ENCODE measurements at regions not wholly inside any gene's neighbourhood (a gene's known extent, or its start where the extent isn't known, plus 50 kb on each side); places are given as distances from the start of the nearest gene placed in this dataset.
A peak's percentile ranks its signal among the peaks of the same experiment; 100 is the strongest.
"Not testable (repeated sequence)": the region's sequence is repeated elsewhere in the genome, so short reads cannot be mapped to it uniquely, and the experiment has no call there.

- DNase-seq, result no peak
These were observed 53.3 kb upstream of the KY start for GRCh38 chr3:134704133-134704532.

GRCh38 chr3:134704556-134704955 is 53.7 kb upstream of the KY start:
- no peak for DNase-seq

DNA sequence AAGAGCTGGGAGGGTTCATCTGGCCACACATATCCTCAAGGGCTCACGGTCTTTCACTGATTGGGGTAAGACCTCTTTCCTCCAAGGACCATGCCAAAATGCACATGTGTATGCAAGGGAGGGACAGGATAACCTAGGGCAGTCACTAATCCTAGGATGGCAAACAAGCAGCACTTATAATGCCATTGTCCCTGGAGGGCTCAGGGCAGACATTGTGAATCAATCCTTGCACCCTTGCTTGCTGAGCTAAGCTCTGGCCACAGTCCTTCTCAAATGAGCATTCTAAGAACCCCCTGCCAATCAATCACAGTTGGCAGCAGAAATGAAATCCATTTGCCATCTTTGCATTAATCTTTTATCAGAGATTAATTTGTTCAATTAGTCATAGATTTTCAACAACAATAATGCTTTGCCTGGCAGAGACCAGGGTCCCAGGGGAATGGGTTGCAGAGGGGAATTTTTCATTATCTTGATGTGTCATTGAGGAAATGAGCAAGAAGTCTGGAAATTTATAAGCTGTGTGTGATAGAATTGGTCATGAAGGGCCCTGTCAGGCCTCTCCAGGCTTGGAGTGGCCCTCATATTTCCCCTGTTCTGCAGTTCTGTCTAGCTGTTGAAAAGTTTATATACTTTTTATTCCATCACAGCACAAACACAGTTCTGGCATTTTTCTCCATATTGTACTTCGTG is 57.2 kb upstream of the KY start:
- DNase-seq, result no peak

DNA sequence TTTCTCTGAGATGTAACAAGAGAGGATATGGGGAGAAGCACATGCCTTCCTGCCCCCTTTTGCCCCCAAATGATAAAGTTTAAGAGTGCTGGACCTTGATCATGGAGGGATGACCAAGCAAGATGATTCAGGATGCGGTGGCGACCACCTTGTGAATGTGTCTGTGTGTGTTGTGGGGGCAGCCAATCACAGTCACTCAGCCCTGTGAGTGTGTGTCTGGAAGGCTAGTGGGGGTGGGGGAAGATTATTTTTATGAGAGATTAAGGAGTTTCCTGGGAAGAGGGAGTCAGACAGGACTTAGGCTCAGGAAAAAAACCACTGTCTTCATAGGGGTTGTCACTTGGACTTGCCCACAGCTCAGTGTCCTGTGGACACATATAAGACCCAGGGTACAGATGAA is 57.8 kb upstream of the KY start:
- no peak for DNase-seq

GRCh38 chr3:134709076-134709475 is 58.3 kb upstream of the KY start:
- no peak for DNase-seq

- no peak for DNase-seq
These were observed 58.9 kb upstream of the KY start for GRCh38 chr3:134709561-134710312.

- DNase-seq, result no peak
These were observed 59.5 kb upstream of the KY start for GRCh38 chr3:134710313-134710680.

DNA sequence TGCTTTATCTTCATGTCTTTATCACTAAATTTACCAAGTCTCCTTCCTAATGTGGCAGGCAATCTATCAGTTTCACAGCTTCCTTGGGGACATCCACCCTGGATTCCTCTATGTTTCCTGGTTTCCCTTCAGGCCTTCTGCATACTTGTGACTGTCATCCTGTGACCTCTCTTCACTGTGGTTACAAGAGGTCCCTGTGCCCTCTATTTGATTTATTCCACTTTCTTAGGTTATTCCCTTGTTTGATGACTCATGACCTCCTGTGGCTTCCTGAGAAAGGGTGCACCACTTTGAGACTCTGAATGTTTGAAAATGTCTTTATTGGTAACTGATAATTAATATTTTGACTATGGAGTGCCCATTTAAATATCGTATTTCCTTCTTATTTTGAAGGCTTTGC is 60.5 kb upstream of the KY start:
- no peak for DNase-seq

- DNase-seq, result no peak
These were observed 62.8 kb upstream of the KY start for GRCh38 chr3:134713671-134714070.

DNA sequence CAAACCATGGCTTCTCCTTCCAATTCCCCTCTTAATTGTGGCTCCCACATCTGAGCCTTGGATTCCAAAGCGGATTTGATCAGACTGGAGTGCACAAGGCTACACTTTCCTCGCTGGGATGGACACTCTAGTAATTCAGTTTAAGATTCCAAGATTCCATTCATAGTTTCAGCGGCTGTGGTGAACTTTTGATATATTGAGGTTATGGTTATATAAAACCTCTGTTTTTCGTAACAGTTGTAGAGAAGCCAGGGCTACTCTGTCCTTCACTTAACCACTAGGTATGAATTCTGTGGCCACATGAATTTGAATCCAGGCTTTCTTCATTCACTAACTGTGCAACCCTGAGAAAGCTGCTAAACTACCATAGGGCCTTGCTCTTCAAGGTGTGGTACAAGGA is 67.9 kb upstream of the KY start:
- no peak for DNase-seq

DNA sequence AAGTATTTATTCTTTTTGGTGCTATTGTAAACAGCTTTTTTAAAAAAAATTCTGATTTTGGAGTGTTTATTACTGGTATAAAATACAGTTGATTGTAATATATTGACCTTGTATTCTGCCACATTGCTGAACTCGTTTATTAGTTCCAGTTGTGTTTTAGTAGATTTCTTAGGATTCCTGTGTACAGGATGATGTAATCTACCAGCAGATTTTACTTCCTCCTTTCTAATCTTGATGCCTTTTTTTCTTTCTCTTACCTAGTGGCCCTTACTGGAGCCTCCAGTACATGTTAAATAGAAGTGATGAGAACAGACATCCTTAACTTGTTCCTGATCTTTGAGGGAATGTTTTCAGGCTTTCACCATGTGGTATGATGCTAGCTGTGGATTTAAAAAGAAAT is 70.4 kb upstream of the KY start:
- DNase-seq, result no peak

- DNase-seq, result no peak
These were observed 72.1 kb upstream of the EPHB1 start for GRCh38 chr3:134722969-134723368.

- DNase-seq, result no peak
These were observed 65.4 kb upstream of the EPHB1 start for GRCh38 chr3:134729649-134730048.

- DNase-seq, result no peak
These were observed 57.5 kb upstream of the EPHB1 start for GRCh38 chr3:134737516-134737915.

DNA sequence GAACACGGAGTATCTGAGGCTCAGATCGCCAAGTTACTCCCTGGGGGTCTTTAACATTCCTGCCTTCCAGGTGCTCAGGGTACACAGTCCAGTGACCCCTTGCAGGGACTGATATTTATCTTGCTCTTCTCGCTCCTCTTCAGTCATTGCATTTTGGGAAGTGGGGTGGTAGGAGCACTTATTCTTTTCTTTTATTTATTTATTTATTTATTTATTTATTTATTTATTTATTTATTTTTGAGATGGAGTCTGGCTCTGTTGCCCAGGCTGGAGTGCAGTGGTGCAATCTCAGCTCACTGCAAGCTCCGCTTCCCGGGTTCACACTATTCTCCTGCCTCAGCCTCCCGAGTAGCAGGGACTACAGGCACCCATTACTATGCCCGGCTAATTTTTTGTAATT is 55.0 kb upstream of the EPHB1 start:
- not testable (repeated sequence) for DNase-seq

DNA sequence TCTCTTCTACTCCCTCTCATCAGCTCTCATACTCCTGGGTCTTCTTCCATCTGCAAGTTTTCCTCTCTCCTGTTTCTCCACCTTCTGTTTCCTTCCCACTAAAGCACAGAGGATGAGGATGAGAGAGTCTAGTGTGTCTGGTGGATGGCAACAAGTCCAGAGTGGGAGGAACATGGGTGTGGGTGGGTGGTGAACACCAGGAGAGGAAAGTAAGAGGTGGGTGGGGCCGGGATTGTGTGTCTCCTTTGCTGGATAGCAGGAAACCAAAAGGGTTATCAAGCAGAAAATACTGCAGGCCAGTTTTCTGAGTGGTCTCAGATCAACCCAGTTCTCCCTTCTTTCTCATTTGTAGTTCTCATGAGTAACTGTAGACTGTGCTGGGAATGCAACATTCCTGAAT is 52.9 kb upstream of the EPHB1 start:
- no peak for DNase-seq

DNA sequence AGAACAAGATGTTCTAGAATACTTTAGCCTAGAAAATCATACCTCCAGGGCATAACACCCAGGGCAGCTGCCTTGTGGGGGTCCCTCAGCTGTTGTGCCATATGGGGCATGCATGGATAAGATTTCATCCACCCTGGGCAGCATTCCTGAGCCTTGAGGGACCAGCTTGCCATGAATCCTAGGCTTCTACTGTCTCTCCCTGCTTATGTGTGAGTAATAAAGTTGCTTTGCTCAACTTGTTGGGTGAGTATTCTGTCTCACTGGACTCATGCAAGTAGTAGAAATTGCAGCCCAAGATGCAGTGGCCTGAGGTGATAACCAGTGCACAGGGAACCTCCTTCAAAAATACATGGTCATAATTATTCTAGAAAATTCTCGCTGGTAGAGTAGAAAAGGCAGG is 52.1 kb upstream of the EPHB1 start:
- DNase-seq, result peak; percentile 22
